CD4-positive, alpha-beta T cell (primary cell): ENCODE measurements at regions not wholly inside any gene's neighbourhood (a gene's known extent, or its start where the extent isn't known, plus 50 kb on each side); places are given as distances from the start of the nearest gene placed in this dataset.

Experiments
- ATAC-seq: fragments of 200-7000 bp; cut with Tn5 transposase; one replicate; pipeline ENCODE4 v1.10.0; 2022; ENCODE audit warnings: mild to moderate bottlenecking; ENCODE audit not compliant: poor library complexity
- CTCF ChIA-PET: fragments of 350-600 bp; sonication (Branson Sonifier 250); formaldehyde crosslinking; loops from one replicate; lab custom pipeline; 2021; ENCODE audit warnings: antibody characterized with exemption, inconsistent platforms; lab: Charles Lee
- POLR2A ChIA-PET: fragments of 350-600 bp; sonication (Branson Sonifier 250); formaldehyde crosslinking; loops from one replicate; lab custom pipeline; 2021; ENCODE audit warnings: antibody characterized with exemption, inconsistent platforms; lab: Charles Lee
- DNase-seq, 14 experiments: peaks; one replicate each; pipeline ENCODE4 v3.0.0-alpha.2; 2013 to 2020; ENCODE audit warnings: mixed read lengths in 2 of 14
- H3K27ac ChIP-seq, 2 donors: one replicate each; pipeline versions ENCODE4 v1.5.1 to v1.7.0; 2013; ENCODE audit warnings: low read length in 2 of 2, low read depth in 1 of 2, mild to moderate bottlenecking in 1 of 2
- H3K27me3 ChIP-seq, 2 experiments: 1 replicate in 1 of 2; 2 replicates in 1 of 2; pipeline versions ENCODE4 v1.6.1 to v1.7.0; 2013; ENCODE audit warnings: low read length in 2 of 2, control low read depth in 1 of 2, mild to moderate bottlenecking in 1 of 2, moderate library complexity in 1 of 2; ENCODE audit not compliant: insufficient read depth in 2 of 2, control insufficient read depth in 1 of 2
- H3K36me3 ChIP-seq: one replicate; pipeline ENCODE4 v1.6.1; 2013; ENCODE audit warnings: low read length, control low read depth; ENCODE audit not compliant: insufficient read depth
- H3K4me1 ChIP-seq: one replicate; pipeline ENCODE4 v1.6.1; 2013; ENCODE audit warnings: low read length, control low read depth; ENCODE audit not compliant: insufficient read depth
- H3K4me3 ChIP-seq: one replicate; pipeline ENCODE4 v1.5.1; 2013; ENCODE audit warnings: mild to moderate bottlenecking, low read length, moderate library complexity
- H3K9me3 ChIP-seq, 2 experiments: 1 replicate in 1 of 2; 2 replicates in 1 of 2; pipeline versions ENCODE4 v1.6.1 to v1.7.0; 2013; ENCODE audit warnings: low read length in 2 of 2, mild to moderate bottlenecking in 2 of 2, control low read depth in 1 of 2, moderate library complexity in 1 of 2; ENCODE audit not compliant: control insufficient read depth in 1 of 2, insufficient read depth in 1 of 2
- H3K27ac Mint-ChIP-seq: one replicate; pipeline ENCODE4 v1.8.0; 2020; ENCODE audit warnings: mixed read lengths
- H3K27me3 Mint-ChIP-seq: one replicate; pipeline ENCODE4 v1.8.0; 2021; ENCODE audit warnings: mixed read lengths
- H3K36me3 Mint-ChIP-seq: one replicate; pipeline ENCODE4 v1.8.0; 2021; ENCODE audit warnings: low read depth, mixed read lengths
- H3K4me1 Mint-ChIP-seq: one replicate; pipeline ENCODE4 v1.8.0; 2021; ENCODE audit warnings: low read depth, mixed read lengths
- H3K4me3 Mint-ChIP-seq: one replicate; pipeline ENCODE4 v1.8.0; 2020; ENCODE audit warnings: mild to moderate bottlenecking, mixed read lengths
- H3K9me3 Mint-ChIP-seq: one replicate; pipeline ENCODE4 v1.8.0; 2020; ENCODE audit warnings: mixed read lengths
- intact Hi-C, 2 experiments: fragments of 100-400 bp; cut with DNase I in 1 of 2; cut with micrococcal nuclease in 1 of 2; formaldehyde crosslinking; loops; one replicate each; pipeline versions ENCODE4 v1.15.1 to v1.9.0; 2023 to 2025; cut with DNase I, micrococcal nuclease
- TF ChIP-seq, protein P1 (sequence below): fragments of 200-600 bp; IDR thresholded peaks from one replicate; pipeline ENCODE4 v1.8.0; 2022; ENCODE audit warnings: antibody characterized with exemption, mild to moderate bottlenecking

- Histone ChIP-seq H3K36me3 (no peaks in the 10 kb centered on the region), H3K27me3 (peaks cover 0 to 6% of the 10 kb centered on the region in 2 experiments), H3K27ac (no peak overlapping the region), H3K9me3 (no peaks in the 10 kb centered on the region), H3K4me1 (no peaks in the 10 kb centered on the region), H3K4me3 (no peak overlapping the region)
- Mint-ChIP-seq H3K4me3 (no peak overlapping the region), H3K4me1 (no peaks in the 10 kb centered on the region), H3K27me3 (peaks cover 14% of the 10 kb centered on the region), H3K27ac (no peak overlapping the region), H3K9me3 (no peaks in the 10 kb centered on the region), H3K36me3 (no peaks in the 10 kb centered on the region)
- no peak for ATAC-seq
- ChIA-PET POLR2A (no interaction called here), CTCF (no interaction called here)
- TF ChIP-seq, protein P1, sequence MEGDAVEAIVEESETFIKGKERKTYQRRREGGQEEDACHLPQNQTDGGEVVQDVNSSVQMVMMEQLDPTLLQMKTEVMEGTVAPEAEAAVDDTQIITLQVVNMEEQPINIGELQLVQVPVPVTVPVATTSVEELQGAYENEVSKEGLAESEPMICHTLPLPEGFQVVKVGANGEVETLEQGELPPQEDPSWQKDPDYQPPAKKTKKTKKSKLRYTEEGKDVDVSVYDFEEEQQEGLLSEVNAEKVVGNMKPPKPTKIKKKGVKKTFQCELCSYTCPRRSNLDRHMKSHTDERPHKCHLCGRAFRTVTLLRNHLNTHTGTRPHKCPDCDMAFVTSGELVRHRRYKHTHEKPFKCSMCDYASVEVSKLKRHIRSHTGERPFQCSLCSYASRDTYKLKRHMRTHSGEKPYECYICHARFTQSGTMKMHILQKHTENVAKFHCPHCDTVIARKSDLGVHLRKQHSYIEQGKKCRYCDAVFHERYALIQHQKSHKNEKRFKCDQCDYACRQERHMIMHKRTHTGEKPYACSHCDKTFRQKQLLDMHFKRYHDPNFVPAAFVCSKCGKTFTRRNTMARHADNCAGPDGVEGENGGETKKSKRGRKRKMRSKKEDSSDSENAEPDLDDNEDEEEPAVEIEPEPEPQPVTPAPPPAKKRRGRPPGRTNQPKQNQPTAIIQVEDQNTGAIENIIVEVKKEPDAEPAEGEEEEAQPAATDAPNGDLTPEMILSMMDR, result no peak
- intact Hi-C loops, result no loop called here
- no peak for DNase-seq
Measured at GRCh38 chr15:61422773-61423172, 193.7 kb upstream of the RORA start.

DNA sequence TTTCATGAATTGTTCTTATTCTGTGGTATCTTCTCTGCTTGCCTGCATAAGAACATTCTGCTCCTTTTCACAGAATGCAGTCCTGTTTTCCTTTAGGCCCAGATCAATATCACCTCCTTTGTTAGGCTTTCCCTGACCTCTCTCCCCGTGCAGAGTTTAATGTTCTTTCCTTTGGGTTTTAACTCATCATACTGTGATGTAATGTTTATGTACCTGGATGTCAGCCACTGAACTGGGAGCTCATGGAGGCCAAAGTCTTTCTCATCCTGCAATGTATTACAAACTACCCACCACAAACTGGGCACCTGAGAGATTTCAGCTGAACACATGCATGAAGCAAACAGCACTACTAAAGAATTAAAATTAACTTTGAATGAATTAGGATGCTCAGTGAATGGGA lies 192.8 kb upstream of the RORA start:
- ChIA-PET CTCF (interaction anchor here (0.6 kb wide), 1 partner anchor 241 kb away, joined by 3 read pairs; no protein-coding TSS in a partner anchor), POLR2A (no interaction called here)
- Histone ChIP-seq H3K4me1 (no peaks in the 10 kb centered on the region), H3K4me3 (no peak overlapping the region), H3K9me3 (no peaks in the 10 kb centered on the region), H3K36me3 (no peaks in the 10 kb centered on the region), H3K27me3 (peaks cover 0 to 6% of the 10 kb centered on the region in 2 experiments), H3K27ac (no peak overlapping the region)
- TF ChIP-seq, protein P1, result no peak
- Mint-ChIP-seq H3K36me3 (no peaks in the 10 kb centered on the region), H3K27me3 (peaks cover 15% of the 10 kb centered on the region), H3K27ac (no peak overlapping the region), H3K4me1 (no peaks in the 10 kb centered on the region), H3K9me3 (no peaks in the 10 kb centered on the region), H3K4me3 (no peak overlapping the region)
- no peak for DNase-seq
- no peak for ATAC-seq
- intact Hi-C loops, result no loop called here

- Mint-ChIP-seq H3K36me3 (no peaks in the 10 kb centered on the region), H3K27me3 (peaks cover 15% of the 10 kb centered on the region), H3K9me3 (no peaks in the 10 kb centered on the region), H3K4me1 (no peaks in the 10 kb centered on the region), H3K27ac (no peak overlapping the region), H3K4me3 (no peak overlapping the region)
- Histone ChIP-seq H3K9me3 (no peaks in the 10 kb centered on the region), H3K27ac (no peak overlapping the region), H3K4me1 (no peaks in the 10 kb centered on the region), H3K4me3 (no peak overlapping the region), H3K36me3 (no peaks in the 10 kb centered on the region), H3K27me3 (peaks cover 0 to 6% of the 10 kb centered on the region in 2 experiments)
- no peak for DNase-seq
- intact Hi-C loops, result no loop called here
- TF ChIP-seq, protein P1, result no peak
- ChIA-PET CTCF (no interaction called here), POLR2A (no interaction called here)
- ATAC-seq, result no peak
Measured at GRCh38 chr15:61421470-61421869, 192.4 kb upstream of the RORA start.
